ENCODE measurements at regions not wholly inside any gene's neighbourhood (a gene's known extent, or its start where the extent isn't known, plus 50 kb on each side); places are given as distances from the start of the nearest gene placed in this dataset.
"Not testable (repeated sequence)": the region's sequence is repeated elsewhere in the genome, so short reads cannot be mapped to it uniquely, and the experiment has no call there.

- DNase-seq (ENCODE audit: low spot score), result no peak
Observed at GRCh38 chr3:80618295-80619256, 850.8 kb upstream of the ROBO1 start.

GRCh38 chr3:80612366-80612765 lies 844.6 kb upstream of the ROBO1 start:
- no peak for DNase-seq (ENCODE audit: low spot score)

GRCh38 chr3:80608072-80608471 lies 840.3 kb upstream of the ROBO1 start:
- DNase-seq (ENCODE audit: low spot score), result not testable (repeated sequence)

GRCh38 chr3:80606073-80606472 lies 838.3 kb upstream of the ROBO1 start:
- no peak for DNase-seq (ENCODE audit: low spot score)

GRCh38 chr3:80601479-80601878 lies 833.7 kb upstream of the ROBO1 start:
- DNase-seq (ENCODE audit: low spot score), result no peak

GRCh38 chr3:80592792-80593191 lies 825.0 kb upstream of the ROBO1 start:
- no peak for DNase-seq (ENCODE audit: low spot score)

GRCh38 chr3:80586338-80586737 lies 818.5 kb upstream of the ROBO1 start:
- DNase-seq (ENCODE audit: low spot score), result no peak

GRCh38 chr3:80580146-80580545 lies 812.3 kb upstream of the ROBO1 start:
- DNase-seq (ENCODE audit: low spot score), result no peak

- no peak for DNase-seq (ENCODE audit: low spot score)
Observed at GRCh38 chr3:80564391-80564790, 796.6 kb upstream of the ROBO1 start.

GRCh38 chr3:80559701-80560100 lies 791.9 kb upstream of the ROBO1 start:
- DNase-seq (ENCODE audit: low spot score), result no peak

- no peak for DNase-seq (ENCODE audit: low spot score)
Observed at GRCh38 chr3:80556763-80557162, 789.0 kb upstream of the ROBO1 start.

- DNase-seq (ENCODE audit: low spot score), result no peak
Observed at GRCh38 chr3:80554304-80554703, 786.5 kb upstream of the ROBO1 start.

GRCh38 chr3:80553211-80553610 lies 785.4 kb upstream of the ROBO1 start:
- DNase-seq (ENCODE audit: low spot score), result no peak

- no peak for DNase-seq (ENCODE audit: low spot score)
Observed at GRCh38 chr3:80550174-80550573, 782.4 kb upstream of the ROBO1 start.

- DNase-seq (ENCODE audit: low spot score), result no peak
Observed at GRCh38 chr3:80549173-80549572, 781.4 kb upstream of the ROBO1 start.

- no peak for DNase-seq (ENCODE audit: low spot score)
Observed at GRCh38 chr3:80543154-80543553, 775.4 kb upstream of the ROBO1 start.

- no peak for DNase-seq (ENCODE audit: low spot score)
Observed at GRCh38 chr3:80542456-80542855, 774.7 kb upstream of the ROBO1 start.

- no peak for DNase-seq (ENCODE audit: low spot score)
Observed at GRCh38 chr3:80537680-80538079, 769.9 kb upstream of the ROBO1 start.

GRCh38 chr3:80535286-80535685 lies 767.5 kb upstream of the ROBO1 start:
- DNase-seq (ENCODE audit: low spot score), result no peak

GRCh38 chr3:80533553-80533952 lies 765.8 kb upstream of the ROBO1 start:
- DNase-seq (ENCODE audit: low spot score), result no peak

GRCh38 chr3:80526153-80526552 lies 758.4 kb upstream of the ROBO1 start:
- no peak for DNase-seq (ENCODE audit: low spot score)

- DNase-seq (ENCODE audit: low spot score), result no peak
Observed at GRCh38 chr3:80521081-80521480, 753.3 kb upstream of the ROBO1 start.

GRCh38 chr3:80519436-80519835 lies 751.6 kb upstream of the ROBO1 start:
- no peak for DNase-seq (ENCODE audit: low spot score)

GRCh38 chr3:80496452-80496851 lies 728.7 kb upstream of the ROBO1 start:
- no peak for DNase-seq (ENCODE audit: low spot score)

Measured in putamen (tissue), 1 donor.